Kidney tubule cell (primary cell): ENCODE measurements at regions not wholly inside any gene's neighbourhood (a gene's known extent, or its start where the extent isn't known, plus 50 kb on each side); places are given as distances from the start of the nearest gene placed in this dataset.
"Not testable (repeated sequence)": the region's sequence is repeated elsewhere in the genome, so short reads cannot be mapped to it uniquely, and the experiment has no call there.

ENCODE experiments used
- DNase-seq: peaks from one replicate; pipeline ENCODE4 v3.0.0-alpha.2; 2018; ENCODE audit warnings: low spot score

DNA sequence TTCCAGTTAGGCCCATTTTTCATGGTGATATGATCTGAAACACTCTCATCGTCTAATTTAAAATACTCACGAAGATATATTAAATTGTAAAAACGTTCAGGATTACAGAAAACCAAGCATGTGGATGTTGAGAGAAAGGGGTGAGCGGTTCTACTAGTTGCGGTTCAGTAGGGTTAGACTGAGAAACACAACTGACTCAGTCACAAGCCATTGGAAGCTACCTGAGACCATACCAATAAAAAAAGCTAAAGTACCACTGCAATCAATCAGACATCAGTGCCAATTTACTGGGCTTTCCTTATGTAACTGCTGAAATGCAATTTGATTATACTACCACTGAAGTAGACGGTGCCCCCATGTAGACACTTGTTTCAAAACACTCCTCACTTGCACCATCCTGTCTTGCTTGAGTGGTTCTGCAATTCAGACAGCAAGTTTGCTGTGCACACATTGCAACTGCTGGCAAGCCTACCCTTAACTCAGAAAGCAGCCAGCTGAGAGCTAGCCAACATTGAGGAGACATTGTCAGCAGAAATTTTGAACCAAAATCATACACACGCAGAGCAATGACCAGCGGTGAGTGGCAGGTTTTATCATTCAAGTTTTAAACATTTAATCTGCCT is 368.7 kb upstream of the ARHGEF26 start:
- DNase-seq, result peak; percentile 22

DNA sequence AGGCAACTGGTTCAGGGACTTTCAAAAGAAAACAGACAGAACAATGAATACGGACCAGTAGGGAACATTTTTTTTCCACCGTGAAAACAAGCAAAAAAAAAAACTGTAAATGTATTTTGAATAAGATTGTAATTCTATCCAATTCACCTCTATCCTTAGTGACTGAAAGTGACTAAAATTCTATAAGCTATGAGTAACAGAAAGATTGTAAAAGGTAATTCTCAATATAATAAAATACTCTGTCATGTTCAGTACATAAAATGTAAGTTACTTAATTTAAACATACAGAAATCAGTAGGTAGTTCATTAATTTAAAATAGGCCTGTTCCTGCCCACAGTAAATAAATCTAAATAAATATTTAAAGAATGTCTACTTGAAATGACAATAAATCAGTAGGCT is 368.2 kb upstream of the ARHGEF26 start:
- no peak for DNase-seq

DNA sequence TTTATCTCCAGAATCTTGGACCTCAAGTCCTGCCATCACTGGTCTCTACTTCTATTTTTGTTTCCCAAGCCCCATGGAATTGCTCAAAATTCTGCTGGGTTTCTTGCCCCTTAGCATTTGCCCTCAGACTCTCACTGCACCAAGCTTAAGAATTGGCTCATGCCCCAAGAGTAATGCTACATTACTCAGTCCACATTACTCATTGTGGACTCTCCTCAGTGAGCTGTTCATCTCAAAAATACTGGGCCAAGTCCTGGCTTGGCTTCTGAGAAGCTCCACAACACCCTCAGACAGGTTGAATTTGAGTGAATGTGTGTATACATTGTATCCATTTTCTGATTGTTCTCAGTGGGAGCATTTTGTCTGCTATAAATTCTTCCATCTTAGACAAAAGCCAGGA is 364.4 kb upstream of the ARHGEF26 start:
- peak; percentile 48 for DNase-seq

DNA sequence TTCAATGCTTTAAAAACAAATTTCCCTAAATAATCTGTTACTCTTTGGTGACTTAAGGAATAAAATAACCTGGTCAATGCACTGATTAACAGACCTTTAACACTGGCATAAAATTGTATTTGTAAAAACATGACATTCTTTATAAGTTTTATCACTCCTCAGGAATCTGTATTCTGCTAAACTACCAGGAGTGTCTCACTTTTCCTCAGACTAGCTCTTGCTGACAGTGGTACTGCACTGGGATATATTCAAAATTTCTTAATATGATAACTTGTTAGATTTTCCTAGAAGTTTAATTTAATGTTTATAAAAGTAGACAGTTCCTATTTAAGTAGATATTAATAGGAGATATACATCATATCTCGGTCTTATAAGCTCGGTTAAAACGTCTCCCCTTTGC is 363.4 kb upstream of the ARHGEF26 start:
- DNase-seq, result peak; percentile 11

DNA sequence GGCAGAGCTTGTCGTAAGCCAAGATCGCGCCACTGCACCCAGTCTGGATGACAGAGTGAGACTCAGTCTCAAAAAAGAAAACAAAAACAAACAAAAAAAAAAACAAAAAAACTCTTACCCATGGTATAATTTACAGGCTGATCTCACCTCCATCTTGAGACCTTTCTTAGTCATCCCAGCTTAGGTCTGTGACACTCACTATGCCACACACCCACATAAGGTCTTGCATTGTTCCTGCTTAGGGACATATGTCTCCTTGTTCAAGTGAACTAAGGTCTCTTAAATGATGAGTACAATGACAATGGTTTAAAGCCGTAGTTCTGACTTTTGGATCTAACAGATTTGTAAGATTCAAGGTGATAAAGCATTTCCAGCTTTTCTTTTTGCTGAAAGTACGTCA is 360.2 kb upstream of the ARHGEF26 start:
- DNase-seq, result no peak

DNA sequence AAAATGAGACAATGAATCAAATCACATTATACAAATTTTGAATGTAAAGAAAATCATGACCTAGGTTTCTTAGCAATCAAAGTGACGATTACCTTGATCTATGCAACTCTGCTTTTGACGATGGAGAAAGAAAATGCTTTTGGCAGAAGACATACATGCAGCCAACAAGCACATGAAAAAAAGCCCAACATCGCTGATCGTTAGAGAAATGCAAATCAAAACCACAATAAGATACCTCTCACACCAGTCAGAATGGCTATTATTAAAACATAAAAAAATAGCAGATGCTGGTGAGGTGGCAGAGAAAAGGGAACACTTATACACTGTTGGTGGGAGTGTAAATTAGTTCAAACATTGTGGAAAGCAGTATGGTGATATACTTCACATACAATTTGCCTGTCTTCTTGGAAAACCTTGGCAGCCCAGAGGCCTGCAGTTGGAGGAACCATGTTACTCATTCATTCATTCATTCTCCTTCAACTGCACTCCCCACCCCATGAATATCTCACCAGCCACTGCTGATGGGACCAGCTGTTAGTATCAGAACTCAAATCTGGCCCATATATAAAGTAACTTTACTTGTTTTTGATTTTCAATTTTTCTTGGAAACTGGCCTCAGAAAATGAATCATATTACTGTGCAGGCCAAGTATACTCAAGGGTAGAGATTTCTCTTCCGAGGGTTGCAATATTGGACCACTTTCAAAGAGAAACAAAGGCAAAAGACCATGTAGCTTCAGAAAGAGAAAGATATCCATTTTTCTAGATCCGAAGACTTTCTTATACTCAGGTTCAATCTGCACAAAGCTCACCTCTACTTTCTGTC is 358.6 kb upstream of the ARHGEF26 start:
- DNase-seq, result no peak

DNA sequence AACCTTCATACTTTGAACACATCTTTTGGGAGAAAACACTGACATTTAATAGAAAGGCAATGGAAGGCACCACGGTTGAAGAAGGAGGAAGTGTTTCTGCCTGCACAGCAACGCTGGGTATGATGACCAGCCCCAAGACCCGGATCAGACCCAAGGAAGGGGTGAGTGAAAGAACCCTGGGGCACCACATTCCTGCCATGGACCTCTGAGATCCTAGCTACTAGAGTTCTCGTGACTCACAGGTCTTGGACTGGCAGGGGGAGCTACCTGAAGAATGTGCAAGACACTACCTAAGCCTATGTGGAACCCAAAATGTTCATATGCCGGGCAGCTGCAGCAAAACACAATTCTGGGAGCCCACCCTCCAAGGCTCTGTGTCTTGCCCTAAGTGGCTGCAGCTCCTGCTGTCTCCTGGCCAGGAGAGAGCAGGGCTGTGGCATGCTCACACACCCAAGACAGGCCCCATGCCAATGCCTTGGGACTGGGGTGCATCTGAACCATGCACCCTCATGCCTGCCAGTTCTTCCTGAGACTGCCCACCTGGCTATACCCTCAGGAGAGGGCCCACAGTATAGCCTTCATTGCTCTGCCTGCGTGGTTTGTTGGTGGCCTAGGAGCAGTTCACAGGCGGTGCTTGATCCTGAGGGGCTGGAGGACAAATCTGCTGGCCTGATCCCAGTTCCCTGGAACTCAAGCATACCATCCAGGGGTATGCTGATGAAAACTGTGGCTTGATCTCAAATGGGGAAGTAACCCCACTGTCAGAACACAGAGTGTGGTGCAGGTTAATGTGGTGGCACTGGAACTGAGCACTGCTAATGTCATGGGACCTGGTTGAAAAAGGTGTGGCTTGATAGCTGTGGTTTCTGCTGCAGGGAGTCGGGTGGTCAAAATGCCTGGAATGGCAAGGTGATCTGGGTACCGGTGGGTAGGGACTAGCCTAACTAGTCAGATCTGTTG is 353.3 kb upstream of the ARHGEF26 start:
- no peak for DNase-seq

DNA sequence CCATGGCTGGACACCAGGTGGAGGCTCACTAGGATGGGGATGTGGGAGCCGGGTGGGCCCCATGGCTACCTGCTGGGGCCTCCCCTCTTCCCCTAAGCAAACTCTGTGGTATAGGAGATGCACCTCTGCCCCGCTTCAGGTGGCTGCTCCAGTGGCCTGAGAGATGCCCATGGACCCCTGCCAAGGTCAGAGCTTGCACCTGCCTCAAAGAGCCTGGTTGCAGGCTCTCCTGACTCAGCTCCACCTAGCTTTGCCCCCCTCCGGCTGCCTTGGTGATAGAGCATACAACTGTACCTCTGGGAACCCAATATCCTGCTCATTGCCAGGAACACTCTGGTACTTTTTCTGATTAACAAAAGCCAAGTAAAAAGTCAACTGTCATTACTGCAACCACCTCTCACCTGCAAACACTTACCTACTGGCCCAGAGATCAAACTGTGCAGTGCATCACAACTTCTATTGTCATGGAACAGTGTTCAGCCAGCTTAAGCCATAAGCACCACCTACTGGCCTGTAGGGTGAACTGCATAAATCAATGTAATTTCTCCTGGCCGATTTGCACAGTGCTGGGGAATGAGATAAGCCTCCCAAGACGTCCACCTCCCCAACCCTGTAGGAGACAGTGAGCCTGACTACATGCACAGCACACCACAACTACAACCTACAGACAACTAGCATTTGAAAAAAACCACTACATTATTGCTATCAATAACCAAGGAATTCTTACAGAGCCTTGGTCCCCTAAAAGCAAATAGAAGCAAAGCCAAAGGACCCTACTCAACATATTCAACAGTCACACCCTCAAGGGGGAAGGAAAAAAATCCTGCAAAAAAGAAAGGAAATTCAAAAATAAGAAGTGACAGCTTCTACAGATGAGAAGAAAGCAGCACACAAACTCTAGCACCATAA is 352.4 kb upstream of the ARHGEF26 start:
- peak; percentile 67 for DNase-seq

DNA sequence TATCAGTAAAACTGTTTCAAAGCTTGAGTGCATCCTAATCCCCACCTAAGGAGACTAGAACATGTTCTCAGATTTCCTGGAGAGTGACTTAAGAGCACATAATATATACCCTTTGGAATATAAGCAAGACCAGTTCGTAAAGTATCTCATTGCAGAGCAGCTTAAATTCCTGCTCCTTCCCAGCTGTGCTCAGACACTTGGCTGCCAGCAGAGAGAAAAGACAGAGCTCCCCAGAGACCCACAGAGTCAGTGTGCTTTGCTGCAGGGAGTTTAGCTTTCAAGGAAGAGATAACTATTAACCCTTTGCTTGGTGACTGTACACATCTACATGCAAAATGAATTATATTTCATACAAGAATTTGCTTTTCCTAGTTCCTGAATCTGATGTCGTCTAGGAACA is 338.1 kb upstream of the ARHGEF26 start:
- DNase-seq, result no peak

DNA sequence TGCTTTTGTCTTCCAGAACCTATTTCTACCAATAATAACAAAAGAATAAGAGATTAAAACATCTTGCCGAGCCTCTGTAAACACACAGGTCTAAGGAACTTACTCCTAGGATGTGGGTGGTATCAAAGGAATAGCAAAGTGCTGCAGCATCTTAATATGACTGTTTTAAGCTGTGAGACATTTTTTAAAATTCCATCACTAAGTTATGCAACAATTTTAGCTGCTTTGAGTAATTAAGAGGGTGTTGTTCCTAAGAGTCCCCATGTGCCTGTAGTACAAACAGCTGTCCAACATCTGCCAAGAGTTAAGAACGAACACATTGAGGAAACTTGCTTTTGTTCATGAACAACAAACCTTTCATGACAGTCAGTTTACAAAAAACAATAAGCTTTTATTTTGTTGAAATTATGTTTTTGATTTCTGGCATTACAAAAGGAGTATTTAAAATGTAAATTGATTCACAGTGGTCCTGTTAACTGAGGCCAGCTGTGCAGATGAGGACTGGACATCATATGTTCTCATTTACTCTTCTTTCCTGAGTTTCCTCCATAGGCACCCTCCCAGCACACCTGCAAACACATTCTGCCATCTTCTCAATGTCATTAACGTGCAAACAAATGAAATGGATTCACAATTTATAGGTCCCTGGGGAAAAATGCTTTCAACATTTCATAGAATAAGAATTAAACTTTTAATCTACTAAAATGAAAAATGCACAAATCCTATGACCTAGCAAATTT is 337.3 kb upstream of the ARHGEF26 start:
- DNase-seq, result no peak

DNA sequence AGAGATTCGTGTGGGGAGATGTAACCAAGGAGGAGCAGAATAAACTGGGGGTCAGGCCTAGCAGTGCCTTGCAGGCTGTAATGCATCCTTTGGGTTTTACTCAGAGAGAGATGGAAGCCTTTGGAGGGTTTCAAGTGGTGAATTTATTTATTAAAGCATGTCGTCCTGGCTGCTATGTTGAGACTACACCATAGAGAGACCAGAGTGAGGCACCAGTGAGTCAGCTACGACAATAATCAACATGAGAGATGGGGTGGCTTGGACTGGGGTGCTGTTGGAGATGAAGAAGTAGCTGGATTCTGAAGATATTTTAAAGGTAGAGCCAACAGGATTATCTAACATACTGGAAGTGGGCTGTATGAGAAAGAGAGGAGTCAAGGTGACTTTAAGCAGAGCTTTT is 335.3 kb upstream of the ARHGEF26 start:
- no peak for DNase-seq

DNA sequence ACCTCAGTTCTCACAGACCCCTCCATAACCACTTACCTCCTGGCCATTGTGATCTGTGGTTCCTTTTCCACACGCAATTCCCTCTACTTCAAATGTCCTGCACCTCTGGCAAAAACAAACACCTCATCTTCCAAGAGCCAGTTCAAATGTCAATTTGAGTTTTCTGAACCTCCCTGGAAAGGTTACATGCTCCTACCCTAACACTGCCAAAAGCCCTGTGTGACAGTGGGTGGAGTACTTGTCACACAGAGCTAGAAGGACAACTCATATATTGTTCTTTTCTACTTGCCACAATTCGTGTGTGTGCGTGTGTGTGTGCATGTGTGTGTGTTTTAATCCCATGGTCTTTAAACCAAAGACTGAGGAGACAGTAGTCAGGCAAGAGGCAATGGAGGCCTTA is 331.8 kb upstream of the ARHGEF26 start:
- DNase-seq, result no peak

DNA sequence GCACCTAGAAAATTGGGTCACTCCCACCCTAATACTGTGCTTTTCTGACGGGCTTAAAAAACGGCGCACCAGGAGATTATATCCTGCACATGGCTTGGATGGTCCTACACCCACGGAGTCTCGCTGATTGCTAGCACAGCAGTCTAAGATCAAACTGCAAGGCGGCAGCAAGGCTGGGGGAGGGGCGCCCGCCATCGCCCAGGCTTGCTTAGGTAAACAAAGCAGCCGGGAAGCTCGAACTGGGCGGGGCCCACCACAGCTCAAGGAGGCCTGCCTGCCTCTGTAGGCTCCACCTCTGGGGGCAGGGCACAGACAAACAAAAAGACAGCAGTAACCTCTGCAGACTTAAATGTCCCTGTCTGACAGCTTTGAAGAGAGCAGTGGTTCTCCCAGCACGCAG is 324.1 kb upstream of the ARHGEF26 start:
- DNase-seq, result not testable (repeated sequence)

DNA sequence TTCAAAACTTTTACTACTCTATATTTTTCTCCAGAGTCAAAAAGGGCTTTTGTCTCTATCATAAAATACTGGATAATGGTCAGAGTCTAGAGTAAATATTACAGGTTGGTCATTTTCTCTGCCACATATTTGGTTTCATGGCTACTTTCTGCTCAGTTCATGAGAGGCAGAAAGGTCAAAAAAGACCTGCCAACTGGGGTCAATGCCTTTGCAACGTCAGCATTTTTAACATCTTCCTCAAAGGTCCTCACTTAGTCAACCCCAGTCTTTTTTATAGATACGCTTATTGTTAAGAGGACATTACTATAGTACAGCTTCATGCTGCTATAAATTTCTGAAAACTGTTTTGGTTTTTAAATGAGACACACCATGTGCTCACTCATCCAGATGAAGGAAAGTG is 312.1 kb upstream of the ARHGEF26 start:
- DNase-seq, result no peak

DNA sequence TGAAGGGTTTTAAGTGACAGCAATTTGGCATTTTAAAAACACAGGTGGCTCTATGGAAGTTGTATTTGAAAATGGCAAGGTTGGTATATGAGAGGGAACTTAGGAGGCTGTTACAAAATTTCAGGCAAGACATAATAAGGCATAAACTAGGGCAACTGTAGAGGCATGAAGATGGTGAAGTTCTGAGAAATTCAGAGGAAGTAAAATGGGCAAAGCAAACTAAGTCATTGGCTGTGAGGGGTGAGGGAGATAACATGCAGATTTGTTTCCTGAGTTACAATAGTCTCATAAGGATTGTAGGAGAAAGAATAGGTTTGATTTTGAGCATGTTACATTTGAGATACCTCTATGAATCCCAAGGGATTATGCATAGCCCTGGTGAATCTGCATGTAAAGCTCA is 302.9 kb upstream of the ARHGEF26 start:
- no peak for DNase-seq

DNA sequence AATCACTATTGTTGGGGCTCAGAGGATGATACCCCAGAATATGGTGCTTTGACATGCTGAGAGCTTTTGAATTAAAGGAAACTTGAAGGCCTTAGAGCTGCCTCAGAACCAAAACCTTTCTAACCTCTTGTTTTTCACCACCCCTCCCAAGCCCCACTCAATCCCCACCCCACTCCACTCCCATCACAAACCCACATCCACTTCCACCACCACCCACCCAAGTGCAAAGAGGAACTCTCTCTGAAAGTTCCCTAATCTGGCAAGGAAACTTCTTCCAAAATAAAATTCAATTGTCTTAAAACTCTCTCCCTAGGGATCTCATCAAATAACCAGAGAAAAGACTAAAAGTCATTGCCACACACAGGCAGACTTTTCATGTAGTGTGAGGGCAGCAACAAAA is 301.2 kb upstream of the ARHGEF26 start:
- DNase-seq, result no peak

DNA sequence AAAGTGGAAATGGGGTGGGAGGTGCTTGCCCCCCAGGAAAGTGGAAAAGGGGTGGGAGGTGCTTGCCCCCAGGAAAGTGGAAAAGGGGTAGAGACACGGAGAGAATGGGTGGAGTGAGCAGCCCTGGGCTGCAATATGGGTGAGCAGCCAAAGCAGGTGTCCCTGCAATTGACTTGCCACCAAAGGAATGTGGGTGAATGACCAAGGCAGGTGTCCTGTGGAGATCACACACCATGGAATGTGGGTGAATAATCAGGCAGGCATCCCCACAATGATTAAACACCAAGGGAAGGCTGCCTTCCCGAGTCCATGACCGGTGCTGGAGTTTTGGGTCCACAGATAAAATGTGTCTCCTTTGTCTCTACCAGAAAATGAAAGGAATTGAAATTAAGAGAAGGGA is 292.8 kb upstream of the ARHGEF26 start:
- DNase-seq, result peak; percentile 87

DNA sequence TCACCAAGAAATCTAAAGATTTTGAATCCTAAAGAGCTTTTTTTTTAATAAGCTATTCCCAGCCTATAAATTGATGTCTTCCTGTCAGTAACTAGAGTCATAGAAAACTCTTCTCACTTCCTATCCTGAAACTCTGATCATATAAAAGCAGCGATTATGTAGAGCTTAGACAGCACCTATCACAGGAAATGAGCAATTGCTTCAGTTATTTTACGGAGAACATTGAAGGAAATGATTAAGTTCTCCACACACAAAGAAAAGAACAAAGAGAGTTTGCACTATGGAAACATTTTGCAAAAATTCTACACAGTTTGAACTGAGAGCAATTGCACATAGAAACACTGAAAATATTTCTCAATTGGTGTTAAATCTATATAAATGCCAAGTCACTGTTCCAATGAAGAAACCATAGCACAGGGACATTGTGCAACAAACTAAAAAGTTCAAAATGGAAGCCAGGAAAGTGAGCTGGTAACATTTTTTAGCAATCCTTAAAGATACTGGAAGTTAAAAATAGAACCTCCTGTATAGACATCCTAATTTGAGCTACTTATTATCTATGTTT is 291.5 kb upstream of the ARHGEF26 start:
- peak; percentile 74 for DNase-seq

DNA sequence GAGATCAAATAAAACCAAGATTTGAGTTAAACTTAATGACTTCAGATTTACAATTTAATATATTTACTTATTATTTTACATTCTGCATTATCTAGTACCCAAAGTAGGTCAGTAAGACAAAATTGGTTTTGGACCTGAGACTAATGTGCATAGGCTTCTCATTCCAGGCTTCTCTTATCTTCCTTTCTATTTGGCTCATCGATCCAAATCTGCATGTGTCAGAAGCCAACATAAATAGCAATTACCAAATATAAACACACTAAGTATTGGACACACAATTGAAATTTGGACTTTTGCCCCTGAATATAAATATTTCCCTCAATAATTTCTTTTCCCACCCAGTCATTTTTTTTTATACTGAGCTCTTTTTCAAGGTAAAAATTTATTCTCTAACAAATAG is 290.6 kb upstream of the ARHGEF26 start:
- DNase-seq, result no peak

DNA sequence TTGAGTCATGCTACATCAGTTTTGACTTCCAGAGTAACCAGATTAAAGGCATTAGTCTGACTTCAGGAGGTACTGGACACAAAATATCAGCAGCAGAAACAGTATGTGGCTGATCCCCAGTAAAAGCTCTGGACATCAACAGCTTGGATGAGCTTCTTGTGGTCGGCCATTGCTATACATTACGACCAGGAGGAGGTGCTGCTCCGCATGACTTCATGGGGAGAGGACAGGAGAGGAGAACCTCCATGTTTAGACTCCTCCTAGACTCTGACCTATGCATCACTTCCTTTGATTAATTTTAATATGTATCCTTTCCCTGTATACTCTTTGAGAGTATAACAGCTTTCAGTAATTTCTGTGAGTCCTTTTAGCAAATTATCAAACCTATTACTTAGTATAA is 285.6 kb upstream of the ARHGEF26 start:
- DNase-seq, result no peak

DNA sequence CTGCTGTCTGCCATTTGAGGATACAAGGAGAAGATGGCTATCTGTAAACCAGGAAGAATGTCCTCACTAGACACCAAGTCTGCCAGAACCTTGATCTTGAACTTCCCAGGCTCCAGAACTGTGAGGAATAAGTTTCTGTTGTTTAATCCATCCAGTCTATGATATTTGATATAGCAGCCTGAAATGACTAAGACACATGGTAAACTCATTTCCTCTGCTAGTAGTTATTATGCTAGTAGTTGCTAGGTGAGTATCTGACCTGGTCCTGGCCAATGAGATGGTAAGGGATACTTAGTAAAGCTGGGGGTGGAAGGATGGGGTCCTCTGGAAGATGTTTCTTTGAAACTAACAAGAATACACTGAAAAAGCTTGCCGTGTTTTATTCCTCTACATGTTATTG is 280.7 kb upstream of the ARHGEF26 start:
- DNase-seq, result no peak
